Testis (tissue), 2 donors: ENCODE measurements at regions not wholly inside any gene's neighbourhood (a gene's known extent, or its start where the extent isn't known, plus 50 kb on each side); places are given as distances from the start of the nearest gene placed in this dataset.

Source experiments
- DNase-seq: peaks from one replicate; pipeline ENCODE4 v3.0.0-alpha.2; 2019
- H3K27ac ChIP-seq, 2 donors: fragments of 200-600 bp; sonication (generic); one replicate each; pipeline ENCODE4 v1.5.1; 2019
- H3K27me3 ChIP-seq: fragments of 200-600 bp; sonication (generic); one replicate; pipeline ENCODE4 v1.5.1; 2019
- H3K36me3 ChIP-seq: fragments of 200-600 bp; sonication (generic); one replicate; pipeline ENCODE4 v1.5.1; 2017; ENCODE audit warnings: low read depth; ENCODE audit errors: missing control alignments
- H3K4me1 ChIP-seq: fragments of 200-600 bp; sonication (generic); one replicate; pipeline ENCODE4 v1.5.1; 2019
- H3K4me3 ChIP-seq, 2 donors: fragments of 200-600 bp; sonication (generic); one replicate each; pipeline ENCODE4 v1.5.1; 2017 to 2019
- H3K9me3 ChIP-seq: fragments of 200-600 bp; sonication (generic); one replicate; pipeline ENCODE4 v1.5.1; 2017
- POLR2A ChIP-seq: fragments of 450-650 bp; IDR thresholded peaks from one replicate; pipeline ENCODE4 v1.6.1; 2017; ENCODE audit warnings: antibody characterized with exemption, mild to moderate bottlenecking, moderate library complexity
- WGBS, 2 donors: methylation state at CpG; one replicate each; pipeline ENCODE4 v1.1.5; 2018; 5-methylcytosine and 5-hydroxymethylcytosine counted together
- intact Hi-C: fragments of 100-400 bp; cut with DNase I; formaldehyde crosslinking; loops from one replicate; pipeline ENCODE4 v1.15.1; 2023; ENCODE audit warnings: low total_unique reads
- TF ChIP-seq, protein P1 (sequence below), 3 experiments: fragments of 450-650 bp in 2 of 3; fragments of 200-600 bp in 1 of 3; sonication (generic) in 1 of 3; IDR thresholded peaks; one replicate each; pipeline ENCODE4 v1.5.1; 2016 to 2019; ENCODE audit warnings: antibody characterized with exemption in 3 of 3, mild to moderate bottlenecking in 2 of 3, moderate library complexity in 1 of 3

- no peak overlapping the region for H3K27ac ChIP-seq
- H3K4me1 ChIP-seq: no peaks in the 10 kb centered on the region
- H3K4me3 ChIP-seq: no peak overlapping the region
- 61 to 73% methylated on average over 2 of the region's 2 CpGs for WGBS, 2 donors
- DNase-seq: no peak
- intact Hi-C loops: no loop called here
- H3K27me3 ChIP-seq: no peaks in the 10 kb centered on the region
- TF ChIP-seq, protein P1, sequence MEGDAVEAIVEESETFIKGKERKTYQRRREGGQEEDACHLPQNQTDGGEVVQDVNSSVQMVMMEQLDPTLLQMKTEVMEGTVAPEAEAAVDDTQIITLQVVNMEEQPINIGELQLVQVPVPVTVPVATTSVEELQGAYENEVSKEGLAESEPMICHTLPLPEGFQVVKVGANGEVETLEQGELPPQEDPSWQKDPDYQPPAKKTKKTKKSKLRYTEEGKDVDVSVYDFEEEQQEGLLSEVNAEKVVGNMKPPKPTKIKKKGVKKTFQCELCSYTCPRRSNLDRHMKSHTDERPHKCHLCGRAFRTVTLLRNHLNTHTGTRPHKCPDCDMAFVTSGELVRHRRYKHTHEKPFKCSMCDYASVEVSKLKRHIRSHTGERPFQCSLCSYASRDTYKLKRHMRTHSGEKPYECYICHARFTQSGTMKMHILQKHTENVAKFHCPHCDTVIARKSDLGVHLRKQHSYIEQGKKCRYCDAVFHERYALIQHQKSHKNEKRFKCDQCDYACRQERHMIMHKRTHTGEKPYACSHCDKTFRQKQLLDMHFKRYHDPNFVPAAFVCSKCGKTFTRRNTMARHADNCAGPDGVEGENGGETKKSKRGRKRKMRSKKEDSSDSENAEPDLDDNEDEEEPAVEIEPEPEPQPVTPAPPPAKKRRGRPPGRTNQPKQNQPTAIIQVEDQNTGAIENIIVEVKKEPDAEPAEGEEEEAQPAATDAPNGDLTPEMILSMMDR (IDR thresholded peaks at IDR 0.05): no peak
- no peak for TF ChIP-seq POLR2A
- no peaks in the 10 kb centered on the region for H3K36me3 ChIP-seq
- no peaks in the 10 kb centered on the region for H3K9me3 ChIP-seq
Measured at GRCh38 chr18:10386956-10387355, 67.5 kb upstream of the APCDD1 start.

DNA sequence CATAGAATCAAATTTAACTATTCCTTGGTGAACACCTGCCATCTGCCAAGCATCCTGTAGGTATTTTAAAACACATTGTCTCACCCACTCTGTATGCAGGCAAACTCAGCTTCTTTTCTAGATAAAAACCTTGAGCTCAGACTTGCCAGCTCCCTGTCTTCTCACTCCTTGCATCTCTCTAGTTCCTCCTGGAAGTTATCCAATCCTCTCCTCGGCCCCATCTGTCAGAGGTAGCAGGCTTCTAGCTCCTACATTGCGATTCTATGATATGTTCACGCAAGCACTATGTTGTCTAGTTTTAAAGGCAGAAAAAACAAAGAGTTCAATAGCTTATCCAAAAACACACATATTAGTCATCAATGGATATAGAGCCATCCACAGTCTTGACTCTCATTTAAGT lies 67.0 kb upstream of the APCDD1 start:
- Histone ChIP-seq H3K4me3 (no peak overlapping the region), H3K27ac (no peak overlapping the region), H3K36me3 (no peaks in the 10 kb centered on the region), H3K4me1 (no peaks in the 10 kb centered on the region), H3K27me3 (no peaks in the 10 kb centered on the region), H3K9me3 (no peaks in the 10 kb centered on the region)
- intact Hi-C loops: no loop called here
- 73 to 78% methylated on average over 3 of the region's 3 CpGs for WGBS, 2 donors
- no peak for DNase-seq
- TF ChIP-seq, protein P1 (IDR thresholded peaks at IDR 0.05): no peak

- Histone ChIP-seq H3K27ac (no peak overlapping the region), H3K36me3 (no peaks in the 10 kb centered on the region), H3K4me1 (no peaks in the 10 kb centered on the region), H3K4me3 (no peak overlapping the region), H3K9me3 (no peaks in the 10 kb centered on the region), H3K27me3 (no peaks in the 10 kb centered on the region)
- WGBS, 2 donors: 81 to 83% methylated on average over 2 of the region's 2 CpGs
- intact Hi-C loops: no loop called here
- no peak for DNase-seq
- TF ChIP-seq, protein P1 (IDR thresholded peaks at IDR 0.05): no peak
- no peak for TF ChIP-seq POLR2A
Measured at GRCh38 chr18:10388373-10388772, 66.1 kb upstream of the APCDD1 start.

- intact Hi-C loops: no loop called here
- no peak for TF ChIP-seq POLR2A
- TF ChIP-seq, protein P1 (IDR thresholded peaks at IDR 0.05): no peak
- no peaks in the 10 kb centered on the region for H3K36me3 ChIP-seq
- H3K27ac ChIP-seq: no peak overlapping the region
- no peaks in the 10 kb centered on the region for H3K9me3 ChIP-seq
- no peaks in the 10 kb centered on the region for H3K27me3 ChIP-seq
- H3K4me3 ChIP-seq: no peak overlapping the region
- no peak for DNase-seq
- no peaks in the 10 kb centered on the region for H3K4me1 ChIP-seq
Measured at GRCh38 chr18:10391506-10391905, 62.9 kb upstream of the APCDD1 start.

- no peaks in the 10 kb centered on the region for H3K27me3 ChIP-seq
- DNase-seq: no peak
- intact Hi-C loops: no loop called here
- no peaks in the 10 kb centered on the region for H3K36me3 ChIP-seq
- TF ChIP-seq, protein P1 (IDR thresholded peaks at IDR 0.05): no peak
- no peak for TF ChIP-seq POLR2A
- no peak overlapping the region for H3K27ac ChIP-seq
- 73 to 88% methylated on average over 4 of the region's 4 CpGs for WGBS, 2 donors
- no peaks in the 10 kb centered on the region for H3K4me1 ChIP-seq
- H3K4me3 ChIP-seq: no peak overlapping the region
- H3K9me3 ChIP-seq: no peaks in the 10 kb centered on the region
Measured at GRCh38 chr18:10397004-10397403, 57.4 kb upstream of the APCDD1 start.
